Gastroesophageal sphincter (tissue), 3 donors: ENCODE measurements at regions not wholly inside any gene's neighbourhood (a gene's known extent, or its start where the extent isn't known, plus 50 kb on each side); places are given as distances from the start of the nearest gene placed in this dataset.

ENCODE experiments used
- EP300 ChIP-seq: sonication (generic); formaldehyde crosslinking; IDR thresholded peaks from one replicate; pipeline ENCODE4 v1.6.1; 2017; ENCODE audit warnings: antibody characterized with exemption, mild to moderate bottlenecking
- POLR2A ChIP-seq, 2 donors: fragments of 450-650 bp; IDR thresholded peaks; one replicate each; pipeline ENCODE4 v1.6.1; 2017; ENCODE audit warnings: antibody characterized with exemption in 2 of 2, mild to moderate bottlenecking in 2 of 2, moderate library complexity in 1 of 2
- TF ChIP-seq, protein P1 (sequence below), 4 experiments: fragments of 200-600 bp in 2 of 4; fragments of 450-650 bp in 2 of 4; sonication (generic) in 1 of 4; IDR thresholded peaks; one replicate each; pipeline ENCODE4 v1.5.1; 2017 to 2019; ENCODE audit warnings: antibody characterized with exemption in 4 of 4, mild to moderate bottlenecking in 2 of 4, moderate library complexity in 2 of 4

DNA sequence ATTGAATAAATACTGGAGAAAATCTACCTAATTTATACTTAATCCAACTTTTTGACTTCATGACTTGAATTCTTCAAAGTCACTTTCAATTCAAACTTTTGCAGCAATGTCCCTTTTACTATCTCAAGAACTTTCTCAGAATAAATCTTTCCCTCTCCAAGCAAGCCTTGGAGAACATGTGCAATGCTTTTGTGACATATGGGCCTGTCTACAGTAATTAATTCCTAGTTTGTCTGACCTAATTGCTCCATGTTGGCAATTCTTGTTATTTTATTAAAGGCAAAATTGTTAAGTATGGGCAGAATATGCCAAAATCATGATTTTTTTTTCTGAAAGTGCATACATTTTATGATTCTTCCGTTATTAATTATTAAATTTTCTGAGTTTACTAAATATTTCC, 1115.3 kb downstream of the PDHA2 start:
- TF ChIP-seq, protein P1, sequence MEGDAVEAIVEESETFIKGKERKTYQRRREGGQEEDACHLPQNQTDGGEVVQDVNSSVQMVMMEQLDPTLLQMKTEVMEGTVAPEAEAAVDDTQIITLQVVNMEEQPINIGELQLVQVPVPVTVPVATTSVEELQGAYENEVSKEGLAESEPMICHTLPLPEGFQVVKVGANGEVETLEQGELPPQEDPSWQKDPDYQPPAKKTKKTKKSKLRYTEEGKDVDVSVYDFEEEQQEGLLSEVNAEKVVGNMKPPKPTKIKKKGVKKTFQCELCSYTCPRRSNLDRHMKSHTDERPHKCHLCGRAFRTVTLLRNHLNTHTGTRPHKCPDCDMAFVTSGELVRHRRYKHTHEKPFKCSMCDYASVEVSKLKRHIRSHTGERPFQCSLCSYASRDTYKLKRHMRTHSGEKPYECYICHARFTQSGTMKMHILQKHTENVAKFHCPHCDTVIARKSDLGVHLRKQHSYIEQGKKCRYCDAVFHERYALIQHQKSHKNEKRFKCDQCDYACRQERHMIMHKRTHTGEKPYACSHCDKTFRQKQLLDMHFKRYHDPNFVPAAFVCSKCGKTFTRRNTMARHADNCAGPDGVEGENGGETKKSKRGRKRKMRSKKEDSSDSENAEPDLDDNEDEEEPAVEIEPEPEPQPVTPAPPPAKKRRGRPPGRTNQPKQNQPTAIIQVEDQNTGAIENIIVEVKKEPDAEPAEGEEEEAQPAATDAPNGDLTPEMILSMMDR (IDR thresholded peaks at IDR 0.05) = no peak
- no peak for TF ChIP-seq EP300
- TF ChIP-seq POLR2A (IDR thresholded peaks at IDR 0.05) = no peak
